ENCODE measurements at regions not wholly inside any gene's neighbourhood (a gene's known extent, or its start where the extent isn't known, plus 50 kb on each side); places are given as distances from the start of the nearest gene placed in this dataset.

DNA sequence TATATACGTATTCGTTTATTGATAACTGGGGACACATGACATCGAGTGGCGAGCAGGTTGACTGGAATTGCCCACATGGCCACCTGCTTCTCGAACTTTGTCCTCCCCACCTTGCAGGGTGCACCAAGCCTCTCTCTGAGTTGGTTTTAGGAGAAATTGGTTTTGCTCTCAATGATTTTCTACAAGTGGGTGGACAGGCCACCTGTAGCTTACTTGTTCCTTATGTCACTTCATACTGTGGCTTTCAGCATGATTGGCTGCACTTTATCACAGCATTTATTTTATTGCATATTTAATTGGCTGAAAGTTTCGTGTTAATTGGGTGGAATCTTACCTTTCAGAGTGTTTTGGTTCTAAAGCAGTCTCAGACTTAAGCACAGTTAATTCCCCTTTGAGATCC is 215.6 kb upstream of the SHH start:
- no peak overlapping the region for H3K4me3 ChIP-seq (ENCODE audit: low read depth, low read length)
- DNase-seq (ENCODE audit: low read depth, low spot score), result no peak
- TF ChIP-seq, protein P1, sequence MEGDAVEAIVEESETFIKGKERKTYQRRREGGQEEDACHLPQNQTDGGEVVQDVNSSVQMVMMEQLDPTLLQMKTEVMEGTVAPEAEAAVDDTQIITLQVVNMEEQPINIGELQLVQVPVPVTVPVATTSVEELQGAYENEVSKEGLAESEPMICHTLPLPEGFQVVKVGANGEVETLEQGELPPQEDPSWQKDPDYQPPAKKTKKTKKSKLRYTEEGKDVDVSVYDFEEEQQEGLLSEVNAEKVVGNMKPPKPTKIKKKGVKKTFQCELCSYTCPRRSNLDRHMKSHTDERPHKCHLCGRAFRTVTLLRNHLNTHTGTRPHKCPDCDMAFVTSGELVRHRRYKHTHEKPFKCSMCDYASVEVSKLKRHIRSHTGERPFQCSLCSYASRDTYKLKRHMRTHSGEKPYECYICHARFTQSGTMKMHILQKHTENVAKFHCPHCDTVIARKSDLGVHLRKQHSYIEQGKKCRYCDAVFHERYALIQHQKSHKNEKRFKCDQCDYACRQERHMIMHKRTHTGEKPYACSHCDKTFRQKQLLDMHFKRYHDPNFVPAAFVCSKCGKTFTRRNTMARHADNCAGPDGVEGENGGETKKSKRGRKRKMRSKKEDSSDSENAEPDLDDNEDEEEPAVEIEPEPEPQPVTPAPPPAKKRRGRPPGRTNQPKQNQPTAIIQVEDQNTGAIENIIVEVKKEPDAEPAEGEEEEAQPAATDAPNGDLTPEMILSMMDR (IDR thresholded peaks at IDR 0.05; ENCODE audit: low read depth, low read length), result no peak
- in situ Hi-C loops (cut with HindIII; ENCODE audit: low sequenced_read_pairs), result no loop called here

DNA sequence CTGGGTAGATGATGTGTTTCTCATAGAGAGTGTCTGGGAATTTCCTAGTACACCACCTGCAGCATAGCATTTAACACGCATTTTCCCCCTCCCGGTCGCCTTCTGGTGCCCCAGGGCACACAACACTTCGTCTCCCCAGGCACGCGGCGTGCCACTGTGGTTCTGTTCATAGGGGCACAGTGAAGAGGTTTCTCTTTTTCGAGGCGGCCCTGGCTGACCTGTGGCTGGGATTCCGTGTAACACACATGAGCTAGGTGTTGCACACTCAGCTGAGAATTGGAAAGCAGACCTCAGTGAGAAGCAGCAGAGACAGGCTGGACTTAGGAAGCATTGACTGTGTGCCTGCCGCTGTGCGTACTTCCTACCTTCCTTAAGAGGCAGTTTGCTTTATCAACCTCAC is 214.3 kb upstream of the SHH start:
- no peak for DNase-seq (ENCODE audit: low read depth, low spot score)
- TF ChIP-seq, protein P1 (IDR thresholded peaks at IDR 0.05; ENCODE audit: low read depth, low read length), result no peak
- H3K4me3 ChIP-seq (ENCODE audit: low read depth, low read length), result no peak overlapping the region
- in situ Hi-C loops (cut with HindIII; ENCODE audit: low sequenced_read_pairs), result no loop called here

- DNase-seq (ENCODE audit: low read depth, low spot score), result no peak
- no peak overlapping the region for H3K4me3 ChIP-seq (ENCODE audit: low read depth, low read length)
- in situ Hi-C loops (cut with HindIII; ENCODE audit: low sequenced_read_pairs), result no loop called here
- TF ChIP-seq, protein P1 (IDR thresholded peaks at IDR 0.05; ENCODE audit: low read depth, low read length), result no peak
These were observed 213.9 kb upstream of the SHH start for GRCh38 chr7:156026076-156026600.

DNA sequence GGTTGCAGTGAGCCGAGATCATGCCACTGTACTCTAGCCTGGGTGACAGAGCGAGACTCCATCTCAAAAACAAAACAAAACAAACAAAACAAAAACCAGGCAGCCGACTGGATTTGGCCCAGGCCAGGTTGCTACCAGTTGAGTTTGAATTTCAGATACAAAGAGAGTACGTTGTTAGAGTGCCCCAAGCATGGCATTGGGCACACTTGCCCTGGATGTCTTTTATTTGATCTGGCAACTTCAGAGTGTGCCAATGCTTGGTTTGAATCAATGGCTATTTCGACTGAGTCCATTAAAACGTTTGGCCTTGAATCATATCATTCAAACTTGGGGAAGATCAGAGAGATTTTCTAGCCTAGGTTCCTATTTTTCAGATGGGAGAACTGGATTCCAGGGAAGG is 213.4 kb upstream of the SHH start:
- no peak for DNase-seq (ENCODE audit: low read depth, low spot score)
- H3K4me3 ChIP-seq (ENCODE audit: low read depth, low read length), result no peak overlapping the region
- TF ChIP-seq, protein P1 (IDR thresholded peaks at IDR 0.05; ENCODE audit: low read depth, low read length), result no peak
- in situ Hi-C loops (cut with HindIII; ENCODE audit: low sequenced_read_pairs), result no loop called here

GRCh38 chr7:156024201-156024600 is 211.9 kb upstream of the SHH start:
- DNase-seq (ENCODE audit: low read depth, low spot score), result no peak
- no peak overlapping the region for H3K4me3 ChIP-seq (ENCODE audit: low read depth, low read length)
- TF ChIP-seq, protein P1 (IDR thresholded peaks at IDR 0.05; ENCODE audit: low read depth, low read length), result no peak
- in situ Hi-C loops (cut with HindIII; ENCODE audit: low sequenced_read_pairs), result no loop called here

GRCh38 chr7:156022483-156023459 is 210.5 kb upstream of the SHH start:
- in situ Hi-C loops (cut with HindIII; ENCODE audit: low sequenced_read_pairs), result no loop called here
- no peak overlapping the region for H3K4me3 ChIP-seq (ENCODE audit: low read depth, low read length)
- TF ChIP-seq, protein P1 (IDR thresholded peaks at IDR 0.05; ENCODE audit: low read depth, low read length), result no peak
- DNase-seq (ENCODE audit: low read depth, low spot score), result no peak
